HG02610 (cell line): ENCODE measurements at regions not wholly inside any gene's neighbourhood (a gene's known extent, or its start where the extent isn't known, plus 50 kb on each side); places are given as distances from the start of the nearest gene placed in this dataset.

Source experiments
- ATAC-seq: cut with Tn5 transposase; IDR thresholded peaks from one replicate; pipeline ENCODE4 v1.9.1; 2021; ENCODE audit warnings: mild to moderate bottlenecking, moderate library complexity; ENCODE audit not compliant: unreplicated experiment

DNA sequence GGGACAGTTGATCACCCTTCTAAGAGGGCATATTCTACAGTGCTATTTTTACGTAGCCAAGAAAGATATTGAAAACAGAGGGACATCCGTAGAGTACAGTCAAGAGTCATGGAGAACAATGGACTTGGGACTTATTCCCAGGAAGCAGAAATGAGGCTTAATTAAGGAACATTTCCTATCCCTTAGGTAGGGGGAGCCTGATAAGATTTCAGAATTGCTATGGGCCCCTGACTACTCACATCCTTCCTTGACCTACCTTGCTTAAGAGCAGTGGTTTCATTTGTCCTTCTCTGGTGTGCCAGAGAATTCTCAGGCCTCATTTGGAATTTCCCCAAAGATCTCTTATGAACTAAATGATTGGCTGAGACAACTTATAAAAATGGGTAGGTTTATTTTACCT, 189.5 kb upstream of the DTNBP1 start:
- ATAC-seq: no peak

- ATAC-seq: no peak
Observed at GRCh38 chr6:15849395-15849794, 186.6 kb upstream of the DTNBP1 start.

DNA sequence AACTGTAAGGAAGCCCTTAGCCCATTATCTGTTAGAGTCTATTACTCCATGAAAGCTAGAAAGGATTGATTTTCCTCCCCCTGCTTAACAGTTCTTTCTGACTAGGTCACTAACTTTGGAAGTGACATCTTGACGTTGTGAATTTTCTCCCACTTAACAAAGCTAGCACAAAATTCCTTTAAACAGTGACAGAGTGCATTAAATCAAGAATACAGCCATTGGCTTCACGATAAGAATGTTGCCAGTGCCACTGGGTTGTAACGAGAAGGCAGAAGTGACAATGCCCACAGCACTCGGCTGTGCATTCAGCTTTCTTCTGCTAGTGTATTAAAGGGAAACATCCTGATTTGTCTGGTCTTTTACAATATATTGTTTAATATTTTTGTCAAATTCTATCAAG, 182.7 kb upstream of the DTNBP1 start:
- no peak for ATAC-seq

DNA sequence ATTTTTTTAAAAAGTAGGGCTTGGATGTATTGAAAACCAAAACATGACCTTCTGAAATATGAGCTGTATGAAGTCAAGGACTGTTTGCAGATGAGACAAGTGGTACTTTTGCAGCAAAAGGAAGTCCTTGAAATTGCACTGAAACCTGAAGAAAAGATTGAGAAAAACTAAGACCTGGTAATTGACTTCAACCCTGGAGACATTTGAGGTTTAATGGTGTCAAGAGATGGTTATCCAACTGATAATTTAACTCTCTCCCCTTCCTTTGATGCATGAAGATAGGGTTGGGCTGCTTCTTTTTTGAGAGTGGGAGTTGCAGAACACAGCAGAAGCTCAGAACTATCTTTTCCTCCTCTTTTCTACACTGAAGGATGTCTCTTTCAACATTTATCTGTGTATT, 180.9 kb upstream of the DTNBP1 start:
- ATAC-seq: no peak

GRCh38 chr6:15843226-15843625, 180.4 kb upstream of the DTNBP1 start:
- ATAC-seq: no peak

- ATAC-seq: no peak
Observed at GRCh38 chr6:15842727-15843117, 179.9 kb upstream of the DTNBP1 start.

GRCh38 chr6:15841937-15842726, 179.3 kb upstream of the DTNBP1 start:
- no peak for ATAC-seq

DNA sequence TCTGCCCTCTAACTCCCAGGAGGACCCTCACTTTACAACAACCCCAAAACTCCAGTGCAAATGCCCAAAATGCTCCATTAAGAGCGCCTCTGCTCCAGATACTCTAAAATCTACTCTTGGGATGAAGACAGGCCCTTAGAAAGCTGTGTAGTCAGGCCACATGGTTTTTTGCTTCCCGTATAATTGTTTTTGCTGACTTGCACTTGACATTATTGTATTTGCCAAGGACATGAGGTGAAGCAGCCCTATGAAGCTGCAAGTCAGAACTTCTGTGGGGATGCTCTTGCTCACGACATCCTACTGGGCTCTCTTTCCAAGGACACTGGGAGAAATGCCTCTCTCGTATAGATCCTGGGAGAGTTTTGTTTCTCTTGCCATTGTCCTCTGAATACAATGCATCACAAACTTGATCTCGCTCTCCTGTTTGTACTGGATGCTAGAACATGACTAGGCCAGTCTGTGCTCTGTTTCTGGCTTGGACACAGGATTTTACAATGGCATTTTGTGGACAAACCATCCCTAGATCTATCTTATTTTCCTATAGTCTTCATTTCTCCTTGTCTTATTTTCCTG, 177.2 kb upstream of the DTNBP1 start:
- ATAC-seq: no peak

DNA sequence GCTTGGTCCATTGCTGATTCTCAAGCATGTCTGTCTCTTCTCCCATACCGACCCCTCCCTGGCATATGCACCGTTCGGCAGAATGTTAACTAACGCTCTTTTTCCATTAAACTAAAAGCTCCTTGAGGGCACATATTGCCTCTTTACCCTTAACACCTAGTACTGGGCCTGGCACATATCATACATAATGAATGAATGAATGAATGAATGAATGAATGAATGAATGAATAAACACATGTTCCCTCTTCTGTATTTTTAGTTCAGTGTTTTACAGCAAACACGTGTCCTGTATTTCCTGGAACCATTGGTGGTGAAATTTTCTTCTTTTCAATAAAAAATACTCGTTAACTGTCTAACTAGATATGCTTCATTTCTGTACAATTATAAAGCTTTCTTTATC, 174.4 kb upstream of the DTNBP1 start:
- no peak for ATAC-seq

GRCh38 chr6:15832841-15833240, 170.0 kb upstream of the DTNBP1 start:
- ATAC-seq: no peak

DNA sequence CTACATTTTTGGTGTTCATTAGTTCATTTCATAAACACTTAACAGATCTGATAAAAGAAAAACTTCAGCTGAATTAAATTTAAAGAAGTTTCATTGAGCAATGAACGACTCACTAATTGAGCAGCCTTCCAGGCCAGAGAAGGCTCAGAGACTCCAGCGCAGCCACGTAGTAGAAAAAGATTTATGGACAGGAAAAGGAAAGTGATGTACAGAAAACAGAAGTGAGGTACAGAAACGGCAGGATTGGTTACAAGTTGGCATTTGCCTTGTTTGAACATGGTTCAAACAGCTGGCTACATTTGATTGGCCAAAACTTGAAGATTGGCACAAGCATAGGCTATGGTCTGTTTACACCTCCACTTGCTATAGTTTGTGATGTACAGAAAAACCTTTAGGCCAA, 166.3 kb upstream of the DTNBP1 start:
- ATAC-seq: no peak

DNA sequence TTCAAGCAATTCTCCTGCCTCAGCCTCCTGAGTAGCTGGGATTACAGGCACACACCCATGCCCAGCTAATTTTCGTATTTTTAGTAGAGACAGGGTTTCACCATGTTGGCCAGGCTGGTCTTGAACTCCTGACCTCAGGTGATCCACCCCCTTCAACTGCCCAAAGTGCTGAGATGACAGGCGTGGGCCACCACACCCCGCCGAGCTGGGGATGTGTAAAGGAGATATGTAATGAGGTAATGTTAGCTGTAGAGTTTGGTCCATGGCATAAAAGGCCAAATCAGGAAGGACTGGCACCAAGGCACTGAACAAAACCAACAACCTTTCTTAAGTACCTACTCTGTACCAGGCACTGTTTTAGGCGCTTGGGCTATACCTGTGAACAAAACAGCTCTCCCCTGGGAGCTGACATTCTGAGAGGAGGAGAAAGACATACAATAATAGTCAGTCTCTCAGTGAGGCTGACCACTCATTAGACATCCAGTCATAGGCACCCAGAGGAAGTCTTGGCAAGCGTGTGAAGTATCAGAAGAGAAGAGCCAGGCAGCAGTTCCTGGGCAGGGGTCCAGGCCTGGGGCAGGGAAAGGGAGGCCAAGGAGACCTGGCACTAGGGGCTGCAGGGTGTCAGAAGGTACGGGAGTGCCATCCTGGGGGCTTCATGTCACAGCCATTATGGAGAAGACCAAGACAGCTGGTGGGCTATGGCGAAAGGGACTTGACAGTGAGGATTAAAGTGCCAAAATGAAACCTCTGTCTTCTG, 164.8 kb upstream of the DTNBP1 start:
- ATAC-seq: no peak

- ATAC-seq: no peak
Observed at GRCh38 chr6:15826814-15827318, 164.0 kb upstream of the DTNBP1 start.

- no peak for ATAC-seq
Observed at GRCh38 chr6:15825332-15825930, 162.6 kb upstream of the DTNBP1 start.

- ATAC-seq: no peak
Observed at GRCh38 chr6:15824811-15825210, 162.0 kb upstream of the DTNBP1 start.

DNA sequence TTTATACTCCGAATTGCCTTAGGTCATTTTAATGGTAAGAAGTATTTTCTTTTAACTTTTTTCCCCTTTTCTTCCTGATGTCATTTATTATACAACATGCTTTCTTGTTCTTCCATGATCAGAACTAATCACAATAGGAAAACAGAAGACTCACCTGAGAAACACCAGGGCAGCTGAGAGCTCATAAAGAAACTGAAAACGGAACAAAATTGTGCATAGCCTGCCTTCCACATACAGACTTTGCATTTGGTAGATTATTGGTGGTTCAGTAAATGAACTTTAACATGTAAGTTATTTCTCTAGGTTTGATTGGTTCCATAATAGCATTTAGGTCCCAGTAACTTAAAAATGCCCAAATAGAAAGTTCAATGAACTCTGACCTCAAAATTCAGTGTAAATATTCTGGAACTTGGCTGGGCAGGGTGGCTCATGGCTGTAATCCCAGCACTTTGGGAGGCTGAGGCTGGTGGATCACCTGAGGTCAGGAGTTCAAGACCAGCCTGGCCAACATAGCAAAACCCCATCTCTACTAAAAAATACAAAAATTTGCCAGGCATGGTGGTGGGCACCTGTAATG, 161.1 kb upstream of the DTNBP1 start:
- ATAC-seq: peak; percentile 44

- no peak for ATAC-seq
Observed at GRCh38 chr6:15822835-15823234, 160.0 kb upstream of the DTNBP1 start.

DNA sequence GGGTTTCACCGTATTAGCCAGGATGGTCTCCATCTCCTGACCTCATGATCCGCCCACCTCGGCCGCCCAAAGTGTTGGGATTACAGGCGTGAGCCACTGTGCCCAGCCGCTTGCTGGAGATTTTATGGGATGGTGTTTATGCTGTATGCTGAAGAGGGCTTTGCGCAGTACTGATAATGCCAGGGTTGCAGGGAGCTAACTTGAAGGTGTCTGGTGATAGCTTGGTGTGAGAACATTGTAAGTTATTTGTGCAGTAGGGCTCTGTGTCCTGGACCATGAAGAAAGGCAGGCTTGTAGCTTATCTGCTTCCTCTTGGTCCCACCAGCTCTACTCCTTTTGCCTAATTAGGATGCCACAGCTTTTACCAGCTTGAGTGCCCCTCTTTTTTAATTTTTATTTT, 157.0 kb upstream of the DTNBP1 start:
- ATAC-seq: no peak

DNA sequence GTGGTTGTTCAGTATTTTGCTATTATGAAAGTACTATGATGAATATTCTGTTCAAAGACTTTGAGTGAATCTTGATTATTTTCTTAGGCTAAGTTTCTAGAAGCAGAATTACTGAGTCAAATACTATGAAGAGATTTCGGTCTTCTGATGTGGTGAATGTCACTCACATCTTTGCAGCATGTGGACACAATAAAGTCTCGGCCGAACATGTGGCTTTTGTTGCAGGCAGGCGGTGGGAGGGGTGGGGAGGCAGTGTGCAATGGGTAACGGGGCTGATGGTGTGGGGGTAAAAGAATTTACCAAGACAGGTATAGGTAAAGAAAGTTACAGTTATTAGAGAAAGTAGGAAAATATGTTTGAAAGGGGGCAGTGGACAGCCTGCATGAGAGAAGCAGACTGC, 156.4 kb upstream of the DTNBP1 start:
- no peak for ATAC-seq

DNA sequence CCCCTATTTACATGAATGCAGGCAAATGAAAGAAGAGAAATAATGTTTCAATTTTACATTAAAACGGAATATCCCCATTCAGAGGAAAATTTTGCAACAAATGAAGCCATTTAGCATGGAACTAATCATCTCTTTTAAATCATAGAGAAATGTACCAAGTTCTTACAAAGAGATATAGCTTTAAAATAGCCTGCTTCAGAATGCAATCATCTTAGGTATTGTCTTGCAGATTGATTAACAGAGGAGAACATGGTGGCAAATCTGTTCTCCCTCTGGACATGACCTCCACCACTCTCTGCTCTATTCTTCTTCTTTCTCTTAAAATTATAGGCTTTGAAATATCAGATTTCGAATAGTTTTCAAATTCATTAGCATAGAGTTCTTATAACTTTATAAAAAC, 155.7 kb upstream of the DTNBP1 start:
- ATAC-seq: no peak

- no peak for ATAC-seq
Observed at GRCh38 chr6:15818044-15818443, 155.2 kb upstream of the DTNBP1 start.
